HG03469 (cell line): ENCODE measurements at regions not wholly inside any gene's neighbourhood (a gene's known extent, or its start where the extent isn't known, plus 50 kb on each side); places are given as distances from the start of the nearest gene placed in this dataset.

Experiments
- ATAC-seq: cut with Tn5 transposase; IDR thresholded peaks from one replicate; pipeline ENCODE4 v1.9.1; 2021; ENCODE audit warnings: mild to moderate bottlenecking, moderate library complexity, moderate number of reproducible peaks; ENCODE audit not compliant: unreplicated experiment

GRCh38 chr12:92208613-92209121 is 63.0 kb upstream of the BTG1 start:
- peak; percentile 81 for ATAC-seq

- ATAC-seq, result no peak
These were observed 61.0 kb upstream of the BTG1 start for GRCh38 chr12:92206596-92206995.

- no peak for ATAC-seq
These were observed 60.4 kb upstream of the BTG1 start for GRCh38 chr12:92206011-92206410.

GRCh38 chr12:92199819-92200576 is 54.4 kb upstream of the BTG1 start:
- ATAC-seq, result no peak

- ATAC-seq, result no peak
These were observed 52.2 kb upstream of the BTG1 start for GRCh38 chr12:92197815-92198214.

- ATAC-seq, result no peak
These were observed 50.7 kb upstream of the BTG1 start for GRCh38 chr12:92196368-92196767.
